ENCODE measurements at regions not wholly inside any gene's neighbourhood (a gene's known extent, or its start where the extent isn't known, plus 50 kb on each side); places are given as distances from the start of the nearest gene placed in this dataset.

DNA sequence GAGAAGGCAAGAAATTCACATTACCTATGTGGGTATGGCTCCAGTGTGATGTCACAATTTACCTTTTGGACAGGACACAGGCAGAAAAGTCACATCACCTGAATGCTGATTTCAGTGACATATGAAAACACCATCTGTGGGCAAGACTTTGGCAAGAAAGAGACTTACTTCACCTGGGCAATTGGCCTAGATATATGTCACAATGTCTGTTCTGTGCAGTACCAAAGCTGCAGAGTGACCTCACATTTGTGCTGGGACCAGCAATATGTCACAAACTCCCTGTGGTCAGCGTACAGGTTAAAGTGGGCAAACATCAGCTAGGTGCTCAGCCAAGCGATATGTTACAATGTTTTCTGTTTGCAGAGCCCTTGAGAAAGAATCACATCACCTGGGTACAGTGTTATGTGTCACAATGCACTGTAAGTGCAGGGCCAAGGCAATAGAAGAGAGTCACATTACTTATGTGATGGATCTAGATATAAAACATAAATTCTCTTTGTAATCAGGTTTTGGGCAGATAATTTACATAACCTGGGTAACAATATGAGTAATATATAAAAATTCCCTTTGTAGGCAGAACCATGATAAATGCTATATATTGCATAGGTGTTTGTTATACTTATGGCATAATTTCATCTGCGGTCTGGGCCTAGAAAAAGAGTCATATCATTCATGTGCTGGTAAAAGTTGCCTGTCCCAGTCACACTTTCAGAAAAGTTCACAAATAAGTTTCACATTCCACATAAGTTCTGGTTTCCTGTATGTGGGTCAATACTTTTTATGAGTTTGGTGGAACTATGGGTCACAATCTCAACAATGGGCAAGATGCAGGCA lies 949.4 kb upstream of the AMELY start:
- Histone ChIP-seq H3K79me2 (ENCODE audit: insufficient read depth, low read length) (no peaks in the 10 kb centered on the region), H3K27me3 (ENCODE audit: insufficient read depth, low read length) (no peaks in the 10 kb centered on the region), H3K9me3 (ENCODE audit: low read length) (no peaks in the 10 kb centered on the region), H3K4me3 (ENCODE audit: low read depth, low read length, poor library complexity, severe bottlenecking) (no peak overlapping the region), H3K27ac (ENCODE audit: low read depth, low read length, poor library complexity, severe bottlenecking) (no peak overlapping the region), H2AFZ (ENCODE audit: low read length) (no peak overlapping the region), H3K9me2 (ENCODE audit: low read depth, low read length) (no peaks in the 10 kb centered on the region), H4K20me1 (ENCODE audit: insufficient read depth, low read length) (no peaks in the 10 kb centered on the region), H3K4me1 (ENCODE audit: insufficient read depth, low read length, severe bottlenecking) (no peaks in the 10 kb centered on the region), H3K9ac (ENCODE audit: low read length) (no peak overlapping the region), H3F3A (ENCODE audit: insufficient read depth, low read length) (no peaks in the 10 kb centered on the region), H3K4me2 (ENCODE audit: low read length) (no peak overlapping the region), H3K36me3 (ENCODE audit: insufficient read depth, low read length) (no peaks in the 10 kb centered on the region)
- TF ChIP-seq EZH2 (IDR thresholded peaks at IDR 0.05; ENCODE audit: borderline replicate concordance, low read length) = no peak
- TF ChIP-seq, protein P1, sequence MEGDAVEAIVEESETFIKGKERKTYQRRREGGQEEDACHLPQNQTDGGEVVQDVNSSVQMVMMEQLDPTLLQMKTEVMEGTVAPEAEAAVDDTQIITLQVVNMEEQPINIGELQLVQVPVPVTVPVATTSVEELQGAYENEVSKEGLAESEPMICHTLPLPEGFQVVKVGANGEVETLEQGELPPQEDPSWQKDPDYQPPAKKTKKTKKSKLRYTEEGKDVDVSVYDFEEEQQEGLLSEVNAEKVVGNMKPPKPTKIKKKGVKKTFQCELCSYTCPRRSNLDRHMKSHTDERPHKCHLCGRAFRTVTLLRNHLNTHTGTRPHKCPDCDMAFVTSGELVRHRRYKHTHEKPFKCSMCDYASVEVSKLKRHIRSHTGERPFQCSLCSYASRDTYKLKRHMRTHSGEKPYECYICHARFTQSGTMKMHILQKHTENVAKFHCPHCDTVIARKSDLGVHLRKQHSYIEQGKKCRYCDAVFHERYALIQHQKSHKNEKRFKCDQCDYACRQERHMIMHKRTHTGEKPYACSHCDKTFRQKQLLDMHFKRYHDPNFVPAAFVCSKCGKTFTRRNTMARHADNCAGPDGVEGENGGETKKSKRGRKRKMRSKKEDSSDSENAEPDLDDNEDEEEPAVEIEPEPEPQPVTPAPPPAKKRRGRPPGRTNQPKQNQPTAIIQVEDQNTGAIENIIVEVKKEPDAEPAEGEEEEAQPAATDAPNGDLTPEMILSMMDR (IDR thresholded peaks at IDR 0.05; ENCODE audit: low read length) = no peak

DNA sequence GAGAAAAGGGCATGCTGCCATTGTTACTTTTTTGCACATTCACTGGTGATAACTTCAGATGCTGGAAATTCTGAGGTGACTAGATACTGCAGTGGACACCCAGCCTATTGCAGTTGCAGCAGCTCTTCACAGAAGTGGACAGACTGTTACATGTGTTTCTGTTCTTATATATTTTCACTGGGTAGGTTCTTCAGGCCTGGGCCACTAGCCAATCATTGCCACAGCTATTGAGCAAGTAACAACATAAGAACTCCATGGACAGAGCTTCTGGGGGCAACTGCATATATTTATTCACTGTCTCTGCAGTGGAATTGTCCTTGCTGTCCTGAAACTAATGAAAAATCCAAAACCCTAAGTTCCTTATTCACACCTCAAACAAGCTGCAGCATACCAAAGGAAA lies 938.6 kb upstream of the AMELY start:
- Histone ChIP-seq H2AFZ (ENCODE audit: low read length) (no peak overlapping the region), H4K20me1 (ENCODE audit: insufficient read depth, low read length) (no peaks in the 10 kb centered on the region), H3K9me3 (ENCODE audit: low read length) (no peaks in the 10 kb centered on the region), H3K27me3 (ENCODE audit: insufficient read depth, low read length) (no peaks in the 10 kb centered on the region), H3K4me1 (ENCODE audit: insufficient read depth, low read length, severe bottlenecking) (no peaks in the 10 kb centered on the region), H3K9me2 (ENCODE audit: low read depth, low read length) (no peaks in the 10 kb centered on the region), H3F3A (ENCODE audit: insufficient read depth, low read length) (no peaks in the 10 kb centered on the region), H3K9ac (ENCODE audit: low read length) (no peak overlapping the region), H3K4me2 (ENCODE audit: low read length) (no peak overlapping the region), H3K36me3 (ENCODE audit: insufficient read depth, low read length) (no peaks in the 10 kb centered on the region), H3K79me2 (ENCODE audit: insufficient read depth, low read length) (no peaks in the 10 kb centered on the region), H3K27ac (ENCODE audit: low read depth, low read length, poor library complexity, severe bottlenecking) (no peak overlapping the region), H3K4me3 (ENCODE audit: low read depth, low read length, poor library complexity, severe bottlenecking) (no peak overlapping the region)
- no peak for TF ChIP-seq EZH2 (IDR thresholded peaks at IDR 0.05; ENCODE audit: borderline replicate concordance, low read length)
- TF ChIP-seq, protein P1 (IDR thresholded peaks at IDR 0.05; ENCODE audit: low read length) = no peak

DNA sequence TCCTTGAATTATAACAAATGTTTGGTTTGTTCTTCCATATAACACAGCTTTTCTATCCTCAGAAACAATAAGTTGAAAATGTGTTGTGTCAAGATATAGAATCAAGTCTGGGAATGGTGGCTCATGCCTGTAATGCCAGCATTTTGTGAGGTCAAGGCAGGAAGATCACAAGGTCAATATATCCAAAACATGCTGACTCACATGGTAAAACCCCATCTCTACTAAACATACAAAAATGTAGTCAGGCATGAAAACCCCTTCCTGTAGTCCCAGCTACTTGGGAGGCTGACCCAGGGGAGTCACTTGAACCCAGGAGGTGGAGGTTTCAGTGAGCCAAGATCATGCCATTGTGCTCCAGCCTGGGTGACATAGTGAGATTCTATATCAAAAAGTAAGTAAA lies 934.2 kb upstream of the AMELY start:
- H3K4me2 ChIP-seq (ENCODE audit: low read length) = no peak overlapping the region
- H3K4me1 ChIP-seq (ENCODE audit: insufficient read depth, low read length, severe bottlenecking) = no peaks in the 10 kb centered on the region
- no peaks in the 10 kb centered on the region for H3K36me3 ChIP-seq (ENCODE audit: insufficient read depth, low read length)
- H3K9ac ChIP-seq (ENCODE audit: low read length) = no peak overlapping the region
- TF ChIP-seq EZH2 (IDR thresholded peaks at IDR 0.05; ENCODE audit: borderline replicate concordance, low read length) = no peak
- TF ChIP-seq, protein P1 (IDR thresholded peaks at IDR 0.05; ENCODE audit: low read length) = no peak
- no peaks in the 10 kb centered on the region for H3K9me3 ChIP-seq (ENCODE audit: low read length)
- no peak overlapping the region for H3K27ac ChIP-seq (ENCODE audit: low read depth, low read length, poor library complexity, severe bottlenecking)
- no peak overlapping the region for H2AFZ ChIP-seq (ENCODE audit: low read length)
- H4K20me1 ChIP-seq (ENCODE audit: insufficient read depth, low read length) = no peaks in the 10 kb centered on the region
- H3K27me3 ChIP-seq (ENCODE audit: insufficient read depth, low read length) = no peaks in the 10 kb centered on the region
- H3K9me2 ChIP-seq (ENCODE audit: low read depth, low read length) = no peaks in the 10 kb centered on the region
- no peak overlapping the region for H3K4me3 ChIP-seq (ENCODE audit: low read depth, low read length, poor library complexity, severe bottlenecking)
- H3F3A ChIP-seq (ENCODE audit: insufficient read depth, low read length) = no peaks in the 10 kb centered on the region
- H3K79me2 ChIP-seq (ENCODE audit: insufficient read depth, low read length) = no peaks in the 10 kb centered on the region
